Coronary artery (tissue), 2 donors: ENCODE measurements at regions not wholly inside any gene's neighbourhood (a gene's known extent, or its start where the extent isn't known, plus 50 kb on each side); places are given as distances from the start of the nearest gene placed in this dataset.

Experiments
- DNase-seq: peaks from one replicate; pipeline ENCODE4 v3.0.0-alpha.2; 2017; ENCODE audit warnings: low spot score
- H3K27ac ChIP-seq, 2 donors: fragments of 200-600 bp; sonication (generic); one replicate each; pipeline ENCODE4 v1.5.1; 2016 to 2019
- H3K4me3 ChIP-seq: fragments of 200-600 bp; sonication (generic); 2 replicates; pipeline ENCODE4 v1.5.1; 2016; ENCODE audit warnings: mild to moderate bottlenecking, moderate library complexity
- TF ChIP-seq, protein P1 (sequence below): fragments of 200-600 bp; sonication (generic); IDR thresholded peaks from one replicate; pipeline ENCODE4 v1.5.1; 2019; ENCODE audit warnings: antibody characterized with exemption

- Histone ChIP-seq H3K4me3 (no peak overlapping the region), H3K27ac (no peak overlapping the region)
- DNase-seq, result no peak
- TF ChIP-seq, protein P1, sequence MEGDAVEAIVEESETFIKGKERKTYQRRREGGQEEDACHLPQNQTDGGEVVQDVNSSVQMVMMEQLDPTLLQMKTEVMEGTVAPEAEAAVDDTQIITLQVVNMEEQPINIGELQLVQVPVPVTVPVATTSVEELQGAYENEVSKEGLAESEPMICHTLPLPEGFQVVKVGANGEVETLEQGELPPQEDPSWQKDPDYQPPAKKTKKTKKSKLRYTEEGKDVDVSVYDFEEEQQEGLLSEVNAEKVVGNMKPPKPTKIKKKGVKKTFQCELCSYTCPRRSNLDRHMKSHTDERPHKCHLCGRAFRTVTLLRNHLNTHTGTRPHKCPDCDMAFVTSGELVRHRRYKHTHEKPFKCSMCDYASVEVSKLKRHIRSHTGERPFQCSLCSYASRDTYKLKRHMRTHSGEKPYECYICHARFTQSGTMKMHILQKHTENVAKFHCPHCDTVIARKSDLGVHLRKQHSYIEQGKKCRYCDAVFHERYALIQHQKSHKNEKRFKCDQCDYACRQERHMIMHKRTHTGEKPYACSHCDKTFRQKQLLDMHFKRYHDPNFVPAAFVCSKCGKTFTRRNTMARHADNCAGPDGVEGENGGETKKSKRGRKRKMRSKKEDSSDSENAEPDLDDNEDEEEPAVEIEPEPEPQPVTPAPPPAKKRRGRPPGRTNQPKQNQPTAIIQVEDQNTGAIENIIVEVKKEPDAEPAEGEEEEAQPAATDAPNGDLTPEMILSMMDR, result no peak
Measured at GRCh38 chr14:76656592-76656991, 104.7 kb upstream of the VASH1 start.

- no peak for DNase-seq
- H3K4me3 ChIP-seq, result no peak overlapping the region
- TF ChIP-seq, protein P1, result no peak
- H3K27ac ChIP-seq, result no peak overlapping the region
Measured at GRCh38 chr14:76657404-76657803, 103.9 kb upstream of the VASH1 start.

DNA sequence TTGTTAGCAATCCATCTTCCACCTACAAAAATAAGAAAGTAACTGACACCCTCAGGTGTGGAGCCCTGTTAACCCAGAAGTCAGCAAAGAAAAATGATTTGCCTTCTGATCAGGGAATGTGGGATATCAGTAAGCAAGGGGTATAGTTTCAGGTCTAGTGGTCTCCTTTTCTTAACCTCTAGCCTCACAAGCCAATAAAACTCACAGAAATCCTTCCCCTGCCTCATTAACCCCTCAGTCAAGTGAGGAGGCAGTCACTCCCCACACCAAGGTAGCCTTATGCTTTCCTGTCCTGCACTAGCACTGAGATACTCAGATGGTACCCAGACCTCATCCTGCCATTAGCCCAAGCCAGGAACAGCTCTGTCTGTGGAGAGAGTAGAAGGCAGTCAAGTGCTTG is 103.4 kb upstream of the VASH1 start:
- DNase-seq, result no peak
- TF ChIP-seq, protein P1, result no peak
- Histone ChIP-seq H3K27ac (no peak overlapping the region), H3K4me3 (no peak overlapping the region)

DNA sequence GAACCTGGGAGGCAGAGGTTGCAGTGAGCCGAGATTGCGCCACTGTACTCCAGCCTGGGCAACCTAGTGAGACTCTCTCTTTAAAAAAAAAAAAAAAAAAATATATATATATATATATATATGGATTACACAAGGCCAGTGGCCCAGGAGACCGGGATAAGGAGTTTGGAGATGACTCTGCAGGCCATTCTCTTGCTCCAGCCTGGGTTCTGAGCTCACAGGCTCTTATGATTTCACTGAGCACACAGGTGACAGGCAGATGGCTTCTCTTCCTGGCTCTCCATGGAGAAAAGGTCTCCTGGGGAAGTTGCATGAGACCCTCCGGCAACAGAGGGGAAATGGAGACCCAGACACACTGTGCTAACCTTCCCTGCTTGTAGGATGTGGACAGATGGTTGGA is 98.7 kb upstream of the VASH1 start:
- peak; percentile 14 for DNase-seq
- no peak overlapping the region for H3K4me3 ChIP-seq
- no peak overlapping the region for H3K27ac ChIP-seq
- TF ChIP-seq, protein P1, result no peak

DNA sequence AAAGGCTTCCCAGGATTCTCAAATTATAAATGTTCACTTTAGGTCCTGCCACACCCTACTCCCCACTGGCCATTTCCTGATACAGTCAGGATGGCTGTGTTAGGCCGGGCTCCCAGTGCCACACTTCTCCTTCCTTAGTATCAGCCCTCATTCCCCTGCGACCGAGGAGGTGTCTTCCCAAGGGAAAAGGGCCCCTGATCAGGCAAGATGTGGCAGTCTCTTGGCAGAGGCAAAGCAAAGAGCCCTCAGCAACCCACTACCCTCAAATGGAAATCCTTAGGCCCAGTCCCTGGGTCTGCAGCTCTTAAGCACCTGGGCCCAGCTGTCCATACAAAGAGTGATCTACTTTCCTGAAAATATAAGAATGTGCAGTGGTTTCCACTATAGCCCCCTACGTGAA is 96.5 kb upstream of the VASH1 start:
- Histone ChIP-seq H3K4me3 (no peak overlapping the region), H3K27ac (no peak overlapping the region)
- DNase-seq, result peak; percentile 47
- TF ChIP-seq, protein P1, result no peak

DNA sequence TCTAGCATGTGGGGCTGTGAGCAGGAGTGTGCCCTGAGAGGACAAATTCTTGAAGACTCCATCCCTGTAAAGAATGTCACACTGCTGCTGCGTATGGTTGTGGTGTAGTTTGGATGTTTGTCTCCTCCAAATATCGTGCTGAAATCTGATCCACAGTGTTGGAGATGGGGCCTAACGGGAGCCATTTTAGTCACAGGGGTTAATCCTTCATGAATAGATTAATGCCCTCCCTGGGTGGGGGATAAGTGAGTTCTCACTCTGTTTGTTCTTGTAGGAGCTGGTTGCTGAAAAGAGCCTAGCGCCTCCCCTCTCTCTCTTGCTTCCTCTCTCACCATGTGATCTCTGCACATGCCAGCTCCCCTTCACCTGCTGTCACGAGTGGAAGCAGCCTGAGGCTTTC is 94.5 kb upstream of the VASH1 start:
- DNase-seq, result peak; percentile 17
- H3K27ac ChIP-seq, result no peak overlapping the region
- TF ChIP-seq, protein P1, result no peak
- H3K4me3 ChIP-seq, result no peak overlapping the region

DNA sequence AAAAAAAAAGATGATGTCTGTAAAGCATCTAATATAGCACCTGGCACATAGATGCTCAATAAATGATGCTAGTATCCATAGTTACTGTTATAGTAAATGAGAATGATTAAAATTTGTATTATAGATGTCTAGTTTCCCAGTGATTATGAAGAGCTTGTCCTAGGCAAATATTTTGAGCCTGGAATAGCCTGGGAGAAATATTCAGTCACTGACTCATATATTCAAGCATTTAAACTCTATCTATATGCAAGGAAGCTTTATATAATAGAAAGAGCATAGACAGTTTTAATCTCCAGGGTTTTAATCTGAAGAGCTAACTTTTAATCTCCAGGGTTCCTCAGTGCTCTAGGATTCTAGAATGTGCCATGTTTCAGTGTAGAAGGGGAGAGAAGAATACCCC is 91.5 kb upstream of the VASH1 start:
- TF ChIP-seq, protein P1, result no peak
- no peak for DNase-seq
- Histone ChIP-seq H3K27ac (no peak overlapping the region), H3K4me3 (no peak overlapping the region)
